GM23248 (cell line): ENCODE measurements at regions not wholly inside any gene's neighbourhood (a gene's known extent, or its start where the extent isn't known, plus 50 kb on each side); places are given as distances from the start of the nearest gene placed in this dataset.
"Not testable (repeated sequence)": the region's sequence is repeated elsewhere in the genome, so short reads cannot be mapped to it uniquely, and the experiment has no call there.

ENCODE experiments used
- EZH2 ChIP-seq: fragments of 200-600 bp; sonication (generic); IDR thresholded peaks from 2 replicates; pipeline ENCODE4 v1.6.1; 2018; ENCODE audit warnings: antibody characterized with exemption, mild to moderate bottlenecking; ENCODE audit not compliant: insufficient read depth, poor library complexity, severe bottlenecking
- EZH2phosphoT487 ChIP-seq: fragments of 200-600 bp; sonication (generic); IDR thresholded peaks from 2 replicates; pipeline ENCODE4 v1.6.1; 2018; ENCODE audit warnings: antibody characterized with exemption, moderate library complexity, mild to moderate bottlenecking, low read depth; ENCODE audit not compliant: insufficient read depth

DNA sequence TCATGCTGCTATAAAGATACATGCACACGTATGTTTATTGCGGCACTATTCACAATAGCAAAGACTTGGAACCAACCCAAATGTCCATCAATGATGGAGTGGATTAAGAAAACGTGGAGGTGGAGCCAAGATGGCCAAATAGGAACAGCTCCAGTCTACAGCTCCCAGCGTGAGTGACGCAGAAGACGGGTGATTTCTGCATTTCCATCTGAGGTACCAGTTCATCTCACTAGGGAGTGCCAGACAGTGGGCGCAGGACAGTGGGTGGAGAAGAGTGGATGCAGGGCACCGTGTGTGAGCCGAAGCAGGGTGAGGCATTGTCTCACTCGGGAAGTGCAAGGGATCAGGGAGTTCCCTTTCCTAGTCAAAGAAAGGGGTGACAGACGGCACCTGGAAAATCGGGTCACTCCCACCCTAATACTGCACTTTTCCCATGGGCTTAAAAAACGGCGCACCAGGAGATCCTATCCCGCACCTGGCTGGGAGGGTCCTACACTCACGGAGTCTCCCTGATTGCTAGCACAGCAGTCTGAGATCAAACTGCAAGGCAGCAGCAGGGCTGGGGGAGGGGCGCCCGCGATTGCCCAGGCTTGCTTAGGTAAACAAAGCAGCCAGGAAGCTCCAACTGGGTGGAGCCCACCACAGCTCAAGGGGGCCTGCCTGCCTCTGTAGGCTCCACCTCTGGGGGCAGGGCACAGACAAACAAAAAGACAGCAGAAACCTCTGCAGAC, 435.5 kb upstream of the PIK3R1 start:
- not testable (repeated sequence) for TF ChIP-seq EZH2, EZH2phosphoT487
